Neural progenitor cell (in vitro differentiated cells): ENCODE measurements at regions not wholly inside any gene's neighbourhood (a gene's known extent, or its start where the extent isn't known, plus 50 kb on each side); places are given as distances from the start of the nearest gene placed in this dataset.

Experiments
- CTCF ChIP-seq: fragments of 200-600 bp; sonication (generic); IDR thresholded peaks from 2 replicates; pipeline ENCODE4 v1.5.1; 2017; ENCODE audit warnings: antibody characterized with exemption, mild to moderate bottlenecking
- EZH2phosphoT487 ChIP-seq: fragments of 200-600 bp; sonication (generic); IDR thresholded peaks from 2 replicates; pipeline ENCODE4 v1.6.1; 2017; ENCODE audit warnings: antibody characterized with exemption

- TF ChIP-seq CTCF (no peak), EZH2phosphoT487 (no peak)
These were observed 275.6 kb downstream of the AASDHPPT start for GRCh38 chr11:106353031-106353430.
